DMS79 treated with DMSO at 0.1 percent for 48 hours (cell line): ENCODE measurements at regions not wholly inside any gene's neighbourhood (a gene's known extent, or its start where the extent isn't known, plus 50 kb on each side); places are given as distances from the start of the nearest gene placed in this dataset.
"Not testable (repeated sequence)": the region's sequence is repeated elsewhere in the genome, so short reads cannot be mapped to it uniquely, and the experiment has no call there.

Experiments used
- DNase-seq: peaks from one replicate; lab custom pipeline; 2025; lab: John Stamatoyannopoulos, UW

DNA sequence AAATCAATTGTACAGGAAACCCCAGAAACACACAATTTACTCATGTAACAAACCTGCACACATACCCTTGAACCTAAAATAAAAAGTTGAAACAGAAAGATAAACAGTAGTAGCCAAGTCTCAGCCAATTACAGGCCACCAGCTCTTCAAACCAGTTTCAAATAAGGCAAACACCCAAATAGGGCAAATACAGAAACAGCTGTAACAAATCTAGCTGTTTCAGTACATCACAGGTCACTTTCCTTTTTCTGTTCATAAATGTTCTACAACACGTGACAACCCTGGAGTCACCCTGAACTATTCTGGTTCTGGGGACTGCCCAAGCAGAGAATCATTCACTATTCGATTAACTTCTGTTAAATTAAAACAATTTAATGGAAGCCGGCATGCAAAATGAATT, 329.0 kb downstream of the GJA1 start:
- no peak for DNase-seq

DNA sequence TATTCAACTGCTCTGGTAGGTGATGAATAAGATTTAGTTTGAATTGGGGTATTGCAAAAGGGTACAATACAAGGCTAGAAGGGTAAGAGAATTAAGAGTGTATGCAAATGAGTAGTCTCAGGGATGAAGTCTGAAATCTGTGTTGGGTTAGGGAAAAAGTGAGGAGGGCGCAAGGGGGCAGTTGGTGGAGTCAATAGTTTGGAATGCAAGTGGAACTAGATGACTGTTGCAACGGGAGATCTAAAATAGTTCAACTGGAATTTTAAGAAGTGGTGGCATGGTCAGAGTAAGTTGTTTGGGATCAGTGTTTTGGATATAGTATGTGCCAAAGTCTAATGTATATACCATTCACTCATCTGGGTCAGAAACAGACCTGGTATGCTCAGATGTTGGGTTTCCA, 329.6 kb downstream of the GJA1 start:
- DNase-seq: no peak

DNA sequence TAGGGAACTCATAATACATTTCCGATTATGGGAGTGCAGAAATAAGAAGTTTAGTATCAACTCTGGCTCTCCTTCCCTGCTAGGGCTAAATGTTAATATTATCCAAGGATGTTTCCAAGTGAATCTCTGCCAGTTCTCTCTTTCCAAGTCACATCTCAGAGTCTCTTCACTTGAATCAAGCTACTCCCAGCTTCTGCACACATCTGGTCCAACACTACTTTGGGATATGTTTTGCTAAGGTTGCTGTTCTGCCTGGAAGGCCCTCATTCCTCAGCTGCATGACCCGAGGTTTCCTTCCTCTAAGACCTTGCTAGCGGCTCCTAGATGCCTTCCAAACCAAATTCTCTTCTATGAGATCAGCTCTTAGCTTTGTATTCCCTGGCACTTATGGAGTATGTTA, 331.8 kb downstream of the GJA1 start:
- DNase-seq: no peak

DNA sequence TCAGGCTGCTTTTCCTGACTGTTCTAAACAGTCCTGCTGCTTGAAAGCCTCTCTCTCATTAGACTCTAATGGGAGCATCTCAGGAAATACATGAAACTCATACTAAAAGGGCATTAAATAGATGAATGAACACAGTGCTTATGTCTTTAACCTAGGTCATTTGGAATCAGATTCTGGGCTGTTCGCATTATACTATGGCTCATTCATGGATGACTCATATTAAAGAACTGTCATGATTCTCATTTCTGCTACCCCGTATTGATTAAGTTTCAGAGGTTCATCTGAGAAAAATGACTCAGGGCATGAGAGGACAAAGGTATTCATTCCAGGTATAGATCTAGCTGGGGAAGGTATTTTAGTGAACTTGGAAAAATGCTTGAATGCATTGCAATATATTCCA, 335.5 kb downstream of the GJA1 start:
- no peak for DNase-seq

DNA sequence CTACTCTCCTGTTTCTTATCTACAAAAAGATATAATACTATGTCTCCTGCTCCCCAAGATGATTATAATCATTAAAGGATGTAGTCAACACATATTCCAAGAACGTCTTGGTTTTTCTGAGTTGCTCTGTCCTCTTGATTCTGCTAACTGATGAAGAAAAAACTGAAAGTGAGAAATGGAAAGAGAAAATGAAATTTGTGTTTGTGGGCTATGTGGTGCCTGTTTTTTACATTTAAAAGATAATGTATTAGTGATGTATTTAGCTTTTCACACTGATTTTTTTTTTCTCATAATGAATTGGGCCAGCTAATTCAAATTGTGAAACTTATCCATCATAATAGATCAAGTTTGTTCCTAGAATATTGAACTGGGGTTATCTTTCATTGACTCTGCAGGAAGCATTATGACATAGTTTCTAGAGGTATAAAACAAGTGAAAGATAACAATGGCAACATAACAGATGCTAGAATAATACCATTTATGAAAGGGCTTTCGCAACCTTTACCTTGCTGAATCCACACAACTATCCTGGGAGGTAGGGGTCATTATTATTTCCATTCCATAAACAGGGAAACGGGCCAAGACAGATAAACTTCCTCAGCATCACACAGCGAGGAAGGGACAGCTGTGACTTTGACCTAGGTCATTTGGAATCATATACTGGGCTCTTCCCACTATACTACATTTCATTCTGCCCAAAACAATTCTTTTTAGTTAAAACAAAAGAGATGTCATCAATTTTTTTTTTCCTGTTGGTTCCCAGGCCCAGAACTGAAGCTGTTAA, 336.7 kb downstream of the GJA1 start:
- no peak for DNase-seq

DNA sequence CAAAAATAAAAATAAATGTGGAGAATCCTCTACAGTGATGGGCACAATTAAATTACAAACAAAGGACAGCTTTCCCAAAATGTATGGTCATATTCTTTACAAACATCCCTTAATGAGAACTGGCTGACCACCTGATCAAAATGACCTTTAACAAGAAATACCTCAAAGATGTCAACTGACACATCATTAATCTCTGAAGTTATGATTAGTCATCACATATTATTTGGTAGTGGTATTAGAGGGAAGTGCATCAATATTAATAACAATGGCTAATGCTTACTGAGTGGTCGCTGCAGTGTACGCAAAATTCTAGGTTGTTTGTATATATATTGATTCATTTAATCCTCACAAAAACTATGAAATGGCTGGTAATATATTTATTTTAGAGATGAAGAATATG, 340.6 kb downstream of the GJA1 start:
- DNase-seq: no peak

DNA sequence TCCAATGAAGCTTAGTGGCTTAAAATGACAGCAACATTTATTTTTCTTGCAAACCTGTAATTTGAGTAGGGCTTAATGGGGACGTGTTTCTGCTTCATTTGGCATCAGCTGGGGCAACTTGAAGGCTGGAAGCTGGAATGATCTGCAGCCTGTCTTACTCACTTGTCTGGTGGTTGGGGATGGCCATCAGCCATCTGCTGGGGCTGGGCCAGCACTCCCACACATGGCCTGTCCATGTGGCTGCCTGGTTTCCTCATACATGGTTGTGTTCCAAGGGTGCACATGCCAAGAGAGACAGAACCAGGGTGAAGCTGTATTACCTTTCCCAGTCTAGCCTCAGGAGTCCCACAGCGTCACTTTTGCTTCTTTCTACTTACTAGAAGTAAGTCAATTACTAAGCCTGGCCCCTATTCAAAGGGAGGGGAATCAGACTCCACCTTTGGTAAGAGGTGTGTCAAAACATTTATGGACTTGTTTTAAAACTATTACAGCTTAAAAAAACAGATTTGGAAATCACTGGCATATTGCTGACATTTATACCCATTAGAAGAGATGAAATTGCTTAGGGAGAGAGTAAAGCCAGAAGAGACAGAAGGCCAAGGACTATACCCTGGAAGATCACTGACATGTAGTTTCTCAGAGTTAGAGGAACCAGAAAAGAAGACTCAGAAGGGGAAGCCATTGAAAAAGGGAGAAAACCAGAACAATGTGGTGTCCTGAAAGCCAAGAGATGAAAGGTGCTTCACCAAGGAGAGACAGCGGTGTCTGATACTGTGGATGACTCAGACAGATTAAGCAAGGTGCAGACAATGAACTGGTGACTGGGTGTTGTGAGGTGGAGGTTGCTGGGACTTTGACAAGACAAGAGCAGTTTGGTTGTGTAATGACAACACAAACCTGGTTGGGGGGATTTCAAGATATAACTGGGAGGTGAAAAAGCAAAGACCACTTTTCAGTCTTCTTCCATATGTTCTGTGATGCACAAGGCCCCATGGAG, 345.2 kb downstream of the GJA1 start:
- no peak for DNase-seq

DNA sequence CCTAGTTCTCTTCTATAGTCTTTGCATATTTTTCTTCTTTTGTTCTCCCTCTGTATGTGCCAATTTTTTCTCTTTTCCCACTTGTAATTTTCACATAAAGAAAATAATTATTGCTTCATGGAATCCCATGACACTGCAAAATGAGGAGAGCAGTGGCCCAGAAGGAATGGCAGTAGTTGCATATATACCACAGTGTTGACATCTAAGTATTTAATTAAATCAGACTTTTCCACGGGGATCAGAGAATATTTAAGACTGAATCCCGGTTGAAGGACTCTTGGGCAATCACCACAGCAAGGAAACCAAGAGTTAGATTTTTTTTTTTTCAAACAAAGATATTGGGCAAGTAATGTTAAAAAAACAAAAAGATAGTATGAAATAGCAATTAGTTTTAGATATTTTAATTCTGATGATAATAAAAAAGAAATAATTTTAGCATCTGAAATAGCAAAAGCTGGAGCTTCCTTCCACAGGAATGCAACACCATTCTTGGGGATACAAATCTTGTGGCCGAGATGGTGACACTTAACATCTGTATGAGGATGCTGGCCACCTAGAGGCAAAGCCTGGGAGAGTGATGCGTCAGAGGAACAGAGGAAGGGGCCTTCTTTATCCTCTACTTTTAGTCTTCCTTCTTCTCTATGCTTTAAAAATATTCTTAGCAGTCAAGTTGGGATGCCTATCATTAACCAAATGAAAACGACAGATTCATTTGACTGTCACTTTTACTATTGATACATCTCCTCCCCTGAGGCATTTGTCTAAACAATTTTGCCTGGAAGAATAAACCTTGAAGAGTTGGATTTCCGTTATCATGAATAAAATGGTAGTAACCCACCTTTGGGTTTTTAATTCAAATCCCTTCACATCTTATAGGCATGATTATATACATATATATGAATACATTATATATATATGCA, 356.2 kb downstream of the GJA1 start:
- DNase-seq: no peak

DNA sequence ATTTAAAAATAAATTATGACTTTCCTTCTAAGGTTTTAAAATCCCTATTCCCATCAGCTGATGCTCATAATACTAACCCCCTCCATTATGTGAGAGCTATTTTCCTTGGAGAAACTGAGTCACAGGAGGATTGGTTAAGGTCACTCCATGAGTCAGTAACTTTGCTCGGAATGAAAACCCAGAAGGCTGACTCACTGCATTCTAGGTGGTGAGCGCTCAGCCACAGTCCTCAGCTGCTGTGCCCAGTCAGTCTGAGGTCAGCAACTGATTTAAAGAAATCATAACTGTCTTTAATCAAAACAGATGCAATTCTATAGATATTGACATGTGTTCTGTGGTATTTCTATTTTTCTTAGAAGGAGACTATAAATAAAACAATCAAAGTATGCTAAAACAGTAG, 359.2 kb downstream of the GJA1 start:
- DNase-seq: no peak

DNA sequence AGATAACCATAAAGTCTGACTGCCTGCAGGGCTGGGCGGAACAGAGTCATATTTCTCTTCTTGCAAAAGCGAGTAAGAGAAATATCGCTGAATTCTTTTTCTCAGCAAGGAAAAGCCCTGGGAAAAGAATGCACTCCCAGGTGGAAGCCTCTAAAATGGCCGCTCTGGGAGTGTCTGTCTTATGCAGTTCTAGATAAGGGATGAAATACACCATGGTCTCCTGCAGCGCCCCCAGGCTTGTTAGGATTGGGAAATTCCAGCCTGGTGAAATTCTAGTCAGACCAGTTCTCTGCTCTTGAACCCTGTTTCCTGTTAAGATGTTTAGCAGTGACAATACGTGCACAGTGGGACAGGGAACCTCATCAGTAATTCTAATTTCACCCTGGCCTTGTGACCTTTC, 362.2 kb downstream of the GJA1 start:
- DNase-seq: not testable (repeated sequence)

DNA sequence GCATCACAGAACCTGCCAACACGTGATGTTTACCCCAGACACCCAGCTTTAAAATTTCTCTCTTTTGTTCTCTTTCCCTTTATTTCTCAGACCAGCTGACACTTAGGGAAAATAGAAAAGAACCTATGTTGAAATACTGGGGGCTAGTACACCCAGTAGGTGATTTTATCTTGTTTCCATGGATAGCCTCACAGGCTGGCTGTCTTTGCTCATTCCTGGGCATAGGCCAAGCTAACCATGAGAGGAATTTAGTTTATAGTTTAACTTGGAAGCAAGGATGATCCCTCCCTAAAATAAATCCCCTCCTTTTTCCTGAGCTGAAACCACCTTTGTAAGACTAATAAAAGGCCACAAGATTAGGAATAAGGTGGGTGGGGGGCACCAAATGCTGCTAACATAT, 362.7 kb downstream of the GJA1 start:
- not testable (repeated sequence) for DNase-seq

DNA sequence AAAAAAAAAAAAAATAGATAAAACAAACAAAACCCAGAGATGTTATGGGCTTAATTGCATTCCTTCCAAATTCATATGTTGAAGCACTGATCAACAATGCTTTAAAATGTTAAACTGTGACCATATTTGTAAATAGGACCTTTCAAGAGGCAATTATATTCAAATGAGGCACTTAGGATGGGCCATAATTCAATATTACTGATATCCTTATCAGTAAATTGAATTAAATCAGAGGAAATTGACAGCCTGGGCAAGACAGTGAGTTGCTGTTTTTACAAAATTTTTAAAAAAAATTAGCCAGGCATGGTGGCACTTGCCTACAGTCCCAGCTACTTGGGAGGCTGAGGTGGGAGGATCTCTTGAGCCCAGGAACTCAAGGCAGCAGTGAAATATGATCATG, 364.1 kb downstream of the GJA1 start:
- DNase-seq: no peak

DNA sequence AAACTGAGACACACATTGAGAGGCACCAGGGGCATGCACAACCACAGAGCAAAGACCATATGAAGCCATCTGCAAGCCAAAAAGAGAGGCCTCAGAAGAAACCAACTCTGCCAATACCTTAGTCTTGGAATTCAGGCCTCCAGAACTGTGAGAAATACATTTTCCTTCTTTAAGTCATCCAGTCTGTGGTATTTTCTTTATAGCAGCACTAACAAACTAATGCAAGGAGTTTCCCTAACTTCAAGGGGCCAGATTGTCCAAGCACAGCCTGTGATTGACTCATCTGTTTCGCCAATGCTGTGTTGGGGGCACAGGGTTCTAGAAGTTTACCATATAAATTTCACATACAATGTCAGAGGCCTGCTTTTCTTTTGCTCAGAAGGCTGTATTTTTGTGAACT, 364.6 kb downstream of the GJA1 start:
- no peak for DNase-seq

DNA sequence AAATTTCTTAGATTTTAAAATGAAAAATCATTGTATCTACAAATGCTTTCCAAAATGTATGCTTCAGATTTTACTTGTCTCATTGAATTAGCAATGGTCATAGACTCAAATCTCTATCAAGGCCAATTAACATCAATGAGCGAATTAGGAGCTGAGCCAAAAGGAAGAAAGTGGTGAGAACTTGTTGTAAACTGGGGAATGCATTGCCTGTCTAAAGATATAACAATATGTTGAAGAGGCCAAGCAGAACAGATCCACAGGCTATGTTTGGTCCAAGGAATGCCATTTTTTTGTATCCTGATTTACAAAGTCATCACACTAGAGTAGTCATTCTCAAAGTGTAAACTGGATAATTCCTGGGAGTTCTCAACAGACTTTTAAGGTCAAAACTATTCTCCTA, 370.7 kb downstream of the GJA1 start:
- DNase-seq: no peak

DNA sequence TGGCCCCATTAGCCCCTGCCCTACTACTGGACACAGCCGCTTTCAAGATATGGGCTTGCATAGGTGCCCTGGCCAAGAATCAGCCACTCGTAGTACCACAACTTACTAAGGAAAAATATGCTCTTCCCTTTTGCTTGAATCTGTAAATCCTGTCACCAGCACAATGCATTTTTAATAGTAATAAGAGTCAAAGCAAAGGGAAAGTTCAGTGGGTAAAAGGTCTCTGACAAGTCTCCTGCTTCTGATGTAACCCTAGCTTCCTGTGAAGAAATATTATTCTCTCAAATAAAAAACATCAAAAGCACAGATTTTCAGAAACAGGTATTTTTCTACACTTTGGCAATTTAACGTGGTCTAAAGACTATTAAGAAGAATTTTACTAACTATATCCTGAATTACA, 373.8 kb downstream of the GJA1 start:
- no peak for DNase-seq

DNA sequence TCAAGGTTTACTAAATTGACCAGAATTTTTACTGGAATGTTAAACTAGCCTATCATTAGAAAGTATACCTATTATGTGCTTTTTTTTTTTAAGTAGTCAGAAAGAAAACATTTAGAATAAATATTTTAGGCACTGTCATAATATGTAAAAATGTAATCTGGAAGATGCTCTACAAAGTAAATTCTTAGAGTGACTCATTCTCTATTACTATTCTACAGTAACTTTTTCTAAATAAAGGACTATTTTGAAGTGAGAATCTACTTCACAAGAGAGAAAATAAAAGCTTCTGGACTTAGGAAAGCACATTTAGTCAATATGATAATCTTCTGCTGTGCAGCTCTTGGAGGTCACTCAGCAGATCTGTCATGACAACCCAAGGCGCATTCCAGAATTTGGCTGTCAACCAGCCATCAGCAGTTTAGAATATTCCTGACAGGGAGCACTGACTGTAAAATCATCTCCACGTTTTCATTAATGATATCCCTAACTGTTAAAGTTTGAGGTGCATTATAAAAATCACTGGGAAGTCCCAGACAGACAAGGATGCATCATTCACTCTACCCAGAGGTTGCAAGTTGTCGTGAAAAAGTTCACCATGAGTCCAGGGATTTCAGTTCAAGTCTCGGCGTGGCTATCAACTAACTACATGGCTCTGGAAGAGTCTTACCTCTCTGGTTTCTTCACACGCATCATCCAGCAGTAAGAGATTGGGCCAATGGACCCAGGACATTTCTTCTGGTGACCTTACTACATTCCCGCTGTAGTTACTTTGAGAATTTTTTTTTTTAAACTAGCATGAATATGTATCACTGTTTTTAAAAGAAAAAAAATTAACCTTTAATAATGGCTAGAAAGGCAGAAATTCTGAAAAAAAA, 374.9 kb downstream of the GJA1 start:
- DNase-seq: no peak

DNA sequence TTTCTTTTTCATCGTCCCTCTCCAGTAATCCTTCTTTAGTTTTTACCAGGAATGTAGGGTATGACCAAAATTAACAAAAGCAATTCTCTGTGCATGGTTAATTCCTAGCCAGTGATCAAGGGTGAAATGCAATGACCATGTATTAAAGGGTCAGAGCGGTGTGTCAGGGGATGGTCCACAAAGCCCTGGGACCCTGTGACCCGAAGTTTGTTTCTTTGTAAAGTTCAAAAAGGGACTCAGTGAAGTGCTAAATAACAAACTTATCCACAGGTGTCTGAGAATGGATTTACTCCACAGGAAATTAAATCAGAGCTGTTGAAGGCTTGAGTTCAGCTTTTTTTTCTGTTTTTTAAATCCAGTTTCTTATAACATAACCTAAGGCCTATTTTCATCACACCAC, 375.7 kb downstream of the GJA1 start:
- no peak for DNase-seq

DNA sequence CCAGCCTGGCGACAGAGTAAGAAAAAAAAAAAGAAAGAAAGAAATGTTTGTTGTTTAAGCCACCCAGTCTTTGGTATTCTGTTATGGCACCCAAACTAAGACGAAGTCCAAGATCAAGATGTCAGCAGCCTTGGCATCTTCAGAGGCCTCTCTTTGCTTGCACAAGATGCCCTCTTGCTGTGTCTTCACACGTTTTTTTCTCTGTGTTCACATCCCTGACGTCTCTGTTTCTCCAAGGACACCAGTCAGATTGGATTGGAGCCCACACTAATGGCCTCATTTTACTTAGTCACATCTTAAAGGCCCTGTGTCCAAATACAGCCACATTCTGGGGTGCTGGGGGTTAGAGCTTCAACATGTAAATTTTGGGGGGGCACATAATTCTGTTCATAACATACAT, 380.9 kb downstream of the GJA1 start:
- no peak for DNase-seq

DNA sequence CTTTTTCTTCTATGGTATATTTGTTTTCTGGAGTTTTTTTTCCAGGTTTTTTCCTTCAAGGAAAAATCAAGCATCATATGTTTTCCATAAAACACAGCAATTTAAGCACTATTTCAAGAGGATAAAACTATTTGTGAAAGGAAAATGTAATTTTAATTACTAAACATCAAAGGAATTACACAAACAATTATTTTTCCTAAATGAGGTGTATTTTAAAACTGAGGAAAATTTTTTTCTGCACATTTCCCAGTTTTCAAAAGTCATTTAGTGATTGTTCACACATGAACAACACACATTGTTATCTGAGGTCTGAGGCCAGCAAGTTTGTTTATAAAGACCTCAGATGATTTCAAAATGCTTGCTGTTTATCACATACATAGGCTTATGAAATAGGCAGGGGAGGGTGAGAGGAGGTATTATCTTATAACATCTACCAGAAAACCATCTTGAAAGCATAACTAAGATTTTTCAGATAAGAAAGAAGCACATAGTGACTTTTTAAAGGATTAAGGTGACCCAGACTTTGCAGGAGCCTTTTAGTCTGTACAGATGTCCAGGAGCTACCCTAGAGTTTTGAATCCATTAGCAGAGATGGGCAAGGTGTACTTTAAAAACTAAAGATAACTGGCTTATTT, 381.6 kb downstream of the GJA1 start:
- no peak for DNase-seq

DNA sequence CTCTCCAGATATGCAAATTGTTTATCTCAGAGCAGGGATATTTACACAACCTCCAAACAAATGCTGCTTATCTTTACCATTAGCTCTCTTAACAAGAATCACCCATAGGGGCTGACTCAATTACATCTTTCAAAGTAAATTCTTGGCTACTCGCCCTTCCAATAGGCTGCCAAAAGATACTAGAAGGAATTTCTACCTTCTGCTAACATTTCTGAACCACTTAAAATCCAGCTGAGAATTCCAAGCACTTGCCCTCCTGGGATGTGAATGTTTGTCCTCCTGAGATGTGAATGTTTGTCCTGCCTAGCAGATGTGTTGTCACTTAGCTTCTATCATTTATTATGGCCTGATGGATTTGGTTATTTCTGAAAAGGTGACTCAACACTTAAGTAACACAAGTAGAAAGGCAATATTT, 388.0 kb downstream of the GJA1 start:
- no peak for DNase-seq
